ELR (cell line): ENCODE measurements at regions not wholly inside any gene's neighbourhood (a gene's known extent, or its start where the extent isn't known, plus 50 kb on each side); places are given as distances from the start of the nearest gene placed in this dataset.
A peak's percentile ranks its signal among the peaks of the same experiment; 100 is the strongest.

Source experiments
- DNase-seq: peaks from one replicate; pipeline ENCODE4 v3.0.0-alpha.2; 2015; ENCODE audit warnings: low read depth

DNA sequence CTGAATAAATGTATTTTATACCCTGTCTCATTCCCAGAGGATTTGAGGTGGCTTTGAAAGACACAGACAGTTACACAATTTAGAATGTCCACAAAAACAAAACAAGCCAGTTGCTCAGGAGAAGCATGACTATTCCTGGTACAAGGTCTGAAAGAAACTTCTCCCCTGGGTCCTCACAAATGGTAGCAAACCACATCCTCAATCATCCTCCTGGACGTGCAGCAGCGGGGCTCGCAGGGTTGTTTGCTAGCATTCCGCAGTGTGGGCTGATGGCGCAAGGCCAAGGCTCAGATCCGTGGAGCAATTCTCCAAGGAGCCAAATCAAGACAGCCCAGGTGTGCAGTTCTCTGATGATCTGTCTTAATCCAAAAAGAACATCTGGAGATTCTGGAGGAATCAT lies 210.3 kb downstream of the ACTL7B start:
- no peak for DNase-seq

DNA sequence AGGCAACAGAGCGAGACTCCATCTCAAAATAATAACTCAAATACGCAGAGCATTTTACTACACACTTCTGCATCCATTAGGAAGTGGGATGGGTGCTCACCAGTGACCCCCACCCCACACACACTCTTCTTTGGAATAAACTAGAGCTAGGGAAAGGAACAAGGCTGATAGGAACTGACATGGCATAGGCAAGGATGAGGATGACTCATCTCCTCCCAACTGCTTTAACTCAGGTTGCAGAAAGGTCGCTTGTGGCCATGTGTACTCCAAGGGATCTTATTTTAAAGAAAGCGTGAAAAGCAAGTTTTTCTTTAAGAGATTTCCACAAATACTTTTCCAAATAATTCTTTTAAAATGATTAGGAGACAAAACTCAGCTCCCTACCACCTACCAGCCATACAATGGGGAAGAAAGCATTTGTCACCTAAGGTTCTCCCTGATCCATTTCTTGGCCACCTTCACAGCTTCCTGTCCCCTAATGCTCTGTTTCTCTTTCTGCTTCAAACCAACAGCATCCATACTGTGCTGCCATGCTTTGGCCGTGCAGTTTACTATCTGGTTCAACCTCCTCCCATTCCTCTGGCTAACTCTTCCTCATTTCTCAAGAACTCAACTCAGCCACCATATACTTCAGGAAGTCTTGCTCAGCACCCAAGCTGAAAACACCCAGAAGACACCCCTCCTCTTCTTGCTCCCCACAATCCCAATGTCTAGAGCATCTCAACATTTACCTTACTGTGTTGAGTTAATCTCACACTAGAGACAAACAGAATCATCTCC lies 211.9 kb downstream of the ACTL7B start:
- DNase-seq: peak; percentile 15

DNA sequence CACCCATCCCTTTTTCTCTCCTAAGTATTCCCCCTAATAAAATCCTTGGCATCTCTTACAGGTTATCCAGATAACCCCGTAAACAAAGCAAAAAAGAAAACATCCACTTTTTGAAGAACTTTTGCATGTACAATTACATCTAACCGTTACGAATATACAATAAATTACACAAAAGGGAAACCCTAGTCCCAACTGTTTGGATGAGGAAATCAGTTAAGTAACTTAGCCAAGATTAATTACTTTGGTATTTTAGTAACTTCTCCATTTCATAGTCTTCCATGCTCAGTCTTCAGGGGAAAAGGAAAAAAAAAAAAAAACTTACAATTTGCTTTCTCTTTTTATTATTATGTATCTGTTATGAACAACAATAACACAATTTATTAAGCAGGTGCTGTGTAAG lies 212.9 kb downstream of the ACTL7B start:
- DNase-seq: no peak

DNA sequence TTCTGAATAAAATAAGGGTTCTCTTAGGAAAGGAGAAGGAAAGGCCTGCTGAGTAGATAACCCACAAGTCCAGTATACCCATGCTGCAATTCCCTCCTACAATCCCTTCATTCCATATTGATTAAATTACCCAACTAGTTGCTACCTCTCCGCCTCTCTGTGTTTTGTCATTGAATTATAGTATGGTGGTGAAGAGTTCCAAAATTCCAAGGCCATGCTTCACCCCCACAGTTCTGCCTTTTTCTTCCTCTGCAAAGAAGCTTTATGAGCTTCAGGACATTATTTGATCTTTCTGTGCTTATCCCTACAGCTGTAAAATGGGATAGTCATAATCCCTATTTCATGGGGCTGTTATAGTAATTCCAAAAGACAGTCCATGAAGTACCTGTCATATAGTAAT lies 215.6 kb downstream of the ACTL7B start:
- no peak for DNase-seq

DNA sequence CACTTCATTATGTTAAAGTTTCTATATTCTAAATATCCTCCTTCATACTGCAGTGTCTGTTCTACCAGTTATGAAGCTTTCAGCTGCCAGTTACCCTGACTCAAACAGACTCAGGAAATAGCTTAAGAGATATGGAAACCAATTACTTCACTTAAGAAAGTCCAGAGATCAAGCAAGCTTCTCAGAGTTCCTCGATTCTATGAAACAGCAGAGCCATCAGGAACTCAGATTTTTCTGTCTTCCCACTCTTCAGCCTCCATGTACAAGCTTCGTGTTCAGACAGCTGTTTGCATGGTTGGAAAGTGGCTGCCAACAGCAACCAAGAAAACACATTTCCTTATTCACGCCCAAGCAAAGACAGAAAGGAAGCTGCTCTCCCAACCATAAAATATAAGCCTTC lies 216.1 kb downstream of the ACTL7B start:
- DNase-seq: no peak

DNA sequence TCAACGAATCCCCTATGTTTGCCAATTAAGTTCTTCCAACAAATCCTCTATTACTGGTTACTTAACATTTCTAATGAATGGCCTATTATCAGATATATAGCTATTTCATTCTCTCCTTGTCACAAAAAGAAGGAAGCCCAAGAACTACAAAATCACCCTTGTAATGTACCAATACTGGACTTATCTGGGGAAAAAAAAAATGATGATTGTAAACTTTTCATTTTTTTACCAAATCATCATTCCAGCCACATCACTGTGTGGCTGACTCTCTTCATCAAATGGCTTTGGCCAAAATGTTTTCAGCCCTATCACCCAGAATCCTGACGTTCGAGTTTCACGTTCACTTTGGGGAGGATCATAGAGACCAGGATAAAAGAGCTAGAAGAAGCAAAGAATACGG lies 216.7 kb downstream of the ACTL7B start:
- no peak for DNase-seq

DNA sequence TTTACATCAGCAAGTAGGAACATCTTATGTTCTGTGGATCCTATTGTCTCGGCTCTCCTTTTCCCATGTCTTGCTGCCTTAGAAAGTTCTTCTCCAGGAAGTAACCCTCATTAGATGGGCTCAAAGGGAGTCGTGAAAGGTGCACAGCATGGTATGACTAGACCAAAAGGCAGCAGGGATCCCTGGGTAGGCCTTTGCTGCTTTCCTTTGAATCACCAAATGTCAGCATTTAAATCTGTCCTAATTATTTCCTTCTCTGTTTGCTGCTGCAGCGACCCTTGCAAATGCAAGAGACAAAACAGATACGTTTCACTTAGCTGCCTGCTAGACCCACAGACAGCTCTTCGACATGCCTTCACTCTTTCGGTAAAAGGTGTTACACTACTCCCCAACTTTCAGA lies 218.4 kb downstream of the ACTL7B start:
- no peak for DNase-seq

DNA sequence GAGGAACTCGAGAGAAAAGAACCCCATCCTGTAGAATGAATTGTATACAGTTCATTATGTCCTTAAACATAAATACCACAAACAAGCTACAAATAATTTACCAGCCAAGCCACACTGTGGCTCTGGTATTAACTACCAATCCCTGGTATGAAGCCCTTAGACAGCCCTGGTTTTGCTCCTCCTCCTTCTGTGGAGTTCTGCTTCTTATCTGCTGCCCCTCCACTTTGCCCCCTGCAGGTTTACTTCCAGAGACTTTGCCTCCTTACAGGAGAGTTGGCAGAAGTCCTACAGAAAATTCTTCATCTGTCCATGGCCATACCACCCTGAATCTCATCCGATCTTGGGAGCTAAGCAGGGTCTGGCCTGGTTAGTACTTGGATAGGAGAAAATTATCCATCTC lies 219.8 kb downstream of the ACTL7B start:
- DNase-seq: peak; percentile 10

DNA sequence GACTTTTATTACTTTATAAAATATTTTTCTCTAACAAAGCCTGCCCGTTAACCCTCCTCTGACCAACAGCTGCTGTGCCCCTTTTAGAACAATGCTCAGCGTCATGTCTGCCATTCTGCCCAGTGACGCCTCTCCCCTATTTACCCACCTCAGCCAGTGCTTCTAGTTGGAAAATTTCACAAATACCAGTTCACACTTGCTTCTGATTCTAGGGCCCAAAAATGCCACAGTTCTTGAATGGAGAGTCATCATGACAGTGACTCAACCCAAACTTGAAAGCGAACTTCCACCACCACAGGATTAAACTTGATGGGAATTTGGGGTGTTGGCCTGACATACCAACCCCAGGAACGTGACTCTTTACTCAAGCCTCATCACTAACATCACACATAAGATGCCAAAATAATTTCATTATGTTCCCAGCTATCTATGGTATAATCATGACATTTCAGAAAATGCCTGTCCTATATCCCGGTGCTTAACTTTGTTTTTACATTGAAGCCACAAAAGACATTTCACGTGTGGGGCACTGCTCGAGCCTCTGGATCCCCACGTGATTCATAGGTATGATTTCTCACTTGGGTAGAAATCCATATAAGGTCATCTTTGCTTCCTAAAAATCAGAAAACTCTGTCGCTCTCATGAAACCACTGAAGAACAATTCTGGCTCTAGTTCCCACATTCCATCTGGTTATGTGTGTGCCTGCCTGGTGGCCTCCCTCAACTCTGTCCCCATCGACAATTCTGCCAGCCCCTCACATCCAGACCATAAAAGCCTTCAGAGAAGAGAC lies 220.9 kb downstream of the ACTL7B start:
- DNase-seq: peak; percentile 49

DNA sequence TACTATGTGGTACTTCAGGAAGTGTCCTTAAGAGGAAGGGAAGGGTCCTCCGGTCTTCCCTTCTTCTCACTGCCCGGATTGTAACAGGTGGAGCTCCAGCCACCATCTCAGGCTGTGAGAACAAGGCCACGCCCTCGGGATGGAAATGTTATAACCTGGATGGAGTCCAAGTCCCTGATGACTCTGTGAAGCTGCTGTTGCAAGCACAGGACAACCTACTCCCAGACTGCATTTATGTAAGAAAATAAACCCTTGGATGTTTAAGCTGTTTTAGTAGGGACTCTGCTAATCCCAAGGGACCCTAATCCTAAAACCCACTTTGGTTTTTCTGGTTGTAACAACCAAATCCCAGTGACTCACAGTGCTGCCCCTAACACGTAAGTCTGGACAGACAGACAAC lies 221.6 kb downstream of the ACTL7B start:
- peak; percentile 37 for DNase-seq

DNA sequence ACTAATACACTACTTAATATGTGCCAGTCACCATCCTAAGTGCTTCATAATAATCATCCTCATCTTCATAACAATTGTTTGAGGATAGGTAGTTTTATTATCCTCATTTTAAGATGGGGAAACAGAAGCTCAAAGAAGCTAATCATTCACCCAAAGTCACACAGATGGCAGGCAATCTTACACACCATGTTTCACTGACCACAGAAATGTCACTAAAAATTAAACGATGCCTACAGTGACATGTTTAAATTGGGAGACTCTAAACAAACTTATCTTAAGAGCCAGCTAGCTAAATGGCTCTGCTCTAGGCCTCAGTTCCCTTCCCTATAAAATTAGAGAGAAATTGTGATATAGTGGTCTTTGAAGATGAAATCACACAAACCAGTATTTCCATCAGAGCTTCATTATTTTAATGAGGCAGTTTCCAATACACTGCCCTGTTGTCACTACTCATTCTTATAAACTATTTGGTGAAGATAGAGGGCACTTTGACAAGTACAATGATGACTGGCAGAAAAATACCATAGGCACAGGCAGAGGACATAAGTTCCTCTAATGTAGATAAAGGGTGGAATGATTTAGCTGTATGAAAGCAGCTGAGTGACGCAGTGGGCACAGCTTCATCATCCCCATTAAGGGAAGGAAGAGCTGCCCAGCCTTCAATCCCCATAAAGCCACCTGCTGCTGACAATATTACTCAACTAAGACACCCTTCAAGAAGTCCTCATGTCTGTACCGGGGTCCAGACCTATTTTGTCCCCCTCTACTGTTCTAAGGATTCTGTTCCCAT lies 224.1 kb downstream of the ACTL7B start:
- no peak for DNase-seq

DNA sequence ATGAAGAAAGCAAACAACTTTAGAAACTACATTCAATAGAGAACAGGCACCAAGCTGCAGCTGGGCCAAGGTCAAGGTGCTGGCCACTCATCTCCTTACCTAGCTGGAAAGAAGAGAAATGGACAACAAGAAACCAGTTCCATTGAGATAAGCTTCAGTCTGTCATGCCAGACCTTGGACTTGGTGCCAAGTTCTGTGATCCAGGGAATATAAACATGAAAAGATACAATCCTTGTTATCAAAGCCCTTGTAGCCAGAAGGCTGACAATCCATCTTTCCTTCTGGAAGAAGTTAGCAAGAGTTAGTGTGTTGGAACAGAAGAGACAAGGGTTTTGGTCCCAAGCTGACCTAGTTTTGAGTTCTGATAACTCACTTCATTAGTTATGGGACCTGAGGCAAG lies 227.5 kb downstream of the ACTL7B start:
- no peak for DNase-seq

DNA sequence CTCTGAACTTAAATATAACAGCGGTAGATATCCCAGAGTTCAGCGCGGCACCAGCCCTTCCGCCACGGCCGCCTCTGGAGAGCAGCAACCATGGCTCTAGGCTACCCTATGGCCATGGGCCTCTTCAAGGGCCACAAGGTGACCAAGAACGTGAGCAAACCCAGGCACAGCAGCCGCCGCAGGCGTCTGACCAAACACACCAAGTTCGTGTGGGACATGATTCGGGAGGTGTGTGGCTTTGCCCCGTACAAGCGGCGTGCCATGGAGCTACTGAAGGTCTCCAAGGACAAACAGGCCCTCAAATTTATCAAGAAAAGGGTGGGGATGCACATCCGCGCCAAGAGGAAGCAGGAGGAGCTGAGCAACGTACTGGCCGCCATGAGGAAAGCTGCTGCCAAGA lies 229.0 kb downstream of the ACTL7B start:
- DNase-seq: no peak

DNA sequence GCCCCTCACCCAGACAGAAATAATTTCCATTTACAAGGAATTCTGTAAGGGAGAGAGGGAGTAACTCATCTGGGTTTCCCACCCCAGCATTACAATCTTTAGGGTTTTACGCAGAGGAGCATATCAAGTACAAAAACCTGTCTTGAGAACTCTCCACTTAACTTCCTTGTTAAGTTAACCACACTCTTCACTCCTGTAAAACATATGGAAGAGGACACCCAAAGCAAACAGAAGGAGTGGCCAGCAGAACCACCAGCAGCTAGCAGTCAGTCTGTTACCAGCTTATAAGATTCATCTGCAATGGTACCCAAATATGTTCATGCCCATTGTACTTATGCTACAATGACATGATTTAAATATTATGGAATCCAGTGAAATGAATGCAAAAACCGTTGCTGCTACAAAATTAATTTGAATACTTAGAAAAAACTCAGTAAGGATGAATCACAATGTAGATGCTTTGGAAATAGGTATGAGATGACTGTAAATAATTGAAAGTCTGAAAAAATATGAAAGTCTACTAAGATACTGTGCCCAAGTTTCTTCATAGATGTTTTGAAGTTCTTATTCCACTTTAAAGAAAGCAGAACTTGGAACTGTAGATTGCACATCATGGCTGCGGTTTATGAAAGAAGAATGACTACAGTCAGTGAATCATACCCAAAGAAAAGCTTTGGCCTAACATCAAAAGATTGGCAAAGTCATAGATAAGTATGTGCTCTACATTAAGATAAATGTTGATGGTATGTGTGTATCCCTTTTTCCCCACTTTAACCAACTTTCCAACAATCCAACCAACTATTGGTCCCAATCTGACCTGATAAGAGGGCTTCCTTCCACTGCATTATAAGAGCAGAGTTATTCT lies 233.6 kb downstream of the ACTL7B start:
- peak; percentile 74 for DNase-seq

DNA sequence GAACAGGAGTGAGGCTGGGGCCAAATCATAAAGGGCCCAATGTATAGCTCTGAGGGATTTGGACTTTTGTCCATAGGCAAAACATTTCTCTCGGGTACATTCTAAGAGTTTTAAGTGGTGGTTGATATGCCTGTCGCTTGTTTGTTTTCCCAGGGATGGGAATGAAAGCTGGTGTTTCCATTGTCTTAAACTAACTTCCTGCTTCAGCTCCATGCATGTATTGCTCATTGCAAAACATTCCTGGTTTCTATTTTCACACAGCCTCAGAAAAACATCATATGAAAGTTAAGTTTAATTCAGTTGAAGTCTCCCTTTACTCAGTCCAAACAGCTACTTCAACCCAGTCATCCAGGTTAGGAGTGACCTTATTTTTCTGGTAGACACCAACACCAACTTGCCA lies 235.0 kb downstream of the ACTL7B start:
- DNase-seq: no peak

DNA sequence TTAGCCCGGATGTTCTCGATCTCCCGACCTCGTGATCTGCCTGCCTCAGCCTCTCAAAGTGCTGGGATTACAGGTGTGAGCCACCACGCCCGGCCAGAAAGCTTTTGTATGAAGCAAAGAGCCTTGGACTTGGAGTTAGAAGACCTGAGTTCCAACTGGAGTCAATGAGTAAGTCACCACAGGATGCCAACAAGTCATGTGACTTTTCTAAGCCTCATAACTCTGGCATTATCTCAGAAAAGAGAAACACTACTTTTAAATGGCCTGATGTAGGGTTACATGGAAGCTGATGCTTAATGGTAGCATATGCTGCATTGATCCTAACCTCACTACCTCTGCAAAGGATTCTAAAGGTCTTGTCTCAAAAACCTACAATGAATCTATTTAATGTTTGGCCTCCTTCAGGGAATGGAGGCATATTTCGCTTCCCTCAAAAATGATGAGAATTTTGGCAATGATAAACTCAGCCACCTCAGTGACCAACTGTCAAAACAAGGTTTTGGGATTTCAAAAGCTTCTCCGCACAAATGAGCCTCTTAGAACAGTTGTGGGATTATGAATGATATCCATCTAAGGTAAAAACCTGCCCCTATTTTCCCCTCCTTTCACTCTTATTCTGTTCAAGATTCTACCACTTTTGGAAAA lies 236.8 kb downstream of the ACTL7B start:
- peak; percentile 23 for DNase-seq

DNA sequence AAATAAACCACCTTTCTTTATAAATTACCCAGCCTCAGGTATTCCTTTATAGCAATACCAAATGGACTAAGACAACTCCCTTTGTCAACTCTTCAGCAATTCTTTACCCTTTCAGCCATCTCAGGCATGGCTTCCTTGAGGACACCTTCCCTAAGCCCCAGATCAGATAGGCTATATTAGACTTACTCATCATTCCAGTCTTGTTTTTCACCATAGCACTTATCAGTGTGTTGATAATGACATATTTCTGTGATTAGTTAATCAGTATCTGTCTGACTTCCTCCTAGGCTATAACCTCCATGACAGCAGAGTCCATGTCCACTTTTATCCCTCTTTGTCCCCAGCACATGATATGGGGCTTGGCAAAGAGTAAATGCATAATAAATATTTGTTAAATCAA lies 238.1 kb downstream of the ACTL7B start:
- DNase-seq: no peak

DNA sequence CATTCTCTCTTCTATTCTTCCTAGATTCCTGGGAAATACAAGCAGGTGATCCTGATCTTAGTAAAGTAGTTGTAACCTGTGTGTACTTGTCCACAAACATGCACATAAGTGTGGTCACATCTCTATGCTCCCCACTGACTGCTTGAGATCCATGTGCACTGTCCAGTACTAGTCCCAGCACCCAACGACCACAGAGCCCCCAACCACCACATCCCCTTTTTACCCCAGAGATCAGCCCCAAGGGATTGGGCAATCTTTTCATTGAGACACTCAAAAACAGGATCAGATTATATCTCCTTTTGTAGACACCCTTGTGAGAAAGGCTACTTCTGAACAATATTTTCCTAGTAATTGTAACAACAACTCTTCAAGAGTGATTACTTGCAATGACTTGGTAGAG lies 240.6 kb downstream of the ACTL7B start:
- DNase-seq: no peak

DNA sequence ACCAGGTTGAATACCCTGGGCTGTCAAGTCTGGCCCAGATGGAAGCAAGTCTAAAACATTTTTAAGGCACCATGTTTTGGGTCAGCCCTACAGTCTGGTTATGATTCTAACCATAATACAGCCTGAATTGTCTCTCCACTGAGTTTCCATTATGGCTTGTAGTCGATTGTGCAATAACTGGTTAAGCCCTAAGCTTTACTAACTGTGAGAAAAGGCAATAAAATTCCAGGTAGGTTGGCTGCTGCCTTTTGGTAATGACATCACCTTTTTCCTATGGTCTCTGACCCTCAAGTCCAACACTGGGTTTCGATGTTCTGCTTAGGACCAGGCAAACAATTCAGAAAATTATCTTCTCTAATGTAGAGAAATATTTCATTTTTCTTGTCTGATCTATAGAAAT lies 243.3 kb downstream of the ACTL7B start:
- DNase-seq: no peak

DNA sequence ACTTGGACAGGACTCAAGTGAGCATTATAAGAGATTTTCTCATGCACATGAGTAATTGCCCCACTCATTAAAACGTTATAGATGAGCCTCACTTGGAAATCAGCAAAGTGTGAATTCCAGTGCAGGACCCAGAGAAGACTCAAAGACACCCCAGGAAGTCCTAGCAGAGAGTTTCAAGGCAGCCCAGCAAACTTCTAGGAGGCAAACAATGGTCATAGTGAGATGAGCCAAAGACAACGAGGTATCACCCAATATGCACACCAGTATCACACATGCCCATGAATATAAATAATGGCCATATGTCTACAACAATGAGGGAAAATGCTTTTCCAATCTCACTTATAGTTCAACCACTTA lies 245.9 kb downstream of the ACTL7B start:
- no peak for DNase-seq

DNA sequence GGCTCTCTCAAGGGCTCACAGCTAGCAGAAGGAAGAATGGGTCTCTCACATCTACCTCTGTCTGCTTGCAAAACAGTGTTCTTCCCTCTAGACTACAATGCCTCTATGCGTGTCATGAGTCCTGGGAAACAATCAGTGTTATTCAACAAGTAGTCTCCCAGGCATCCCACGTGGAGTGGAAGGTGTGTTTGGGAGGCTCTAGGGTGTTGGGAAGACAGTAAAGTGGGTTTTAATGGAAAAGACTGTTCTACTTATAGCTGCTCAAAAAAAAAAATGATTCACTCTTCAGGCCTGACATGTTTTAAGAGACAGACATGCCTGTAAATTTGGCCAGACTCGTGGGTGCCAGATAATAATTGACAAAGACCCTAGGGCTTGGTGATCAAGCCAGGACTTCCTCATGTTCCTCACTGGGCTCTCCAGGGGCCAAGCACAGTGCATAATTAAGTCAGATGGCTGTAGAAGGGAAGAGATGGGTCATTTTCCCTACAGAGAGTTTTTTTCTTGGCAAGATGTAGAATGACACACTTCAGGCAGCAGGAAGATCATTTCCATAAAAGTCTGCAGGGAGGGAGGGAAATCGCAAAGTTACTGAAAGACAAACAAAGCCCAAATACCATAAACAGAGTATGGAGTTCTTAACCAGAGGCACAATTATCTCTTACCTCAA lies 246.4 kb downstream of the ACTL7B start:
- DNase-seq: peak; percentile 12
